Stimulated activated CD8-positive, alpha-beta memory T cell treated with anti-CD3 and anti-CD28 coated beads, Interleukin-2, amount 100 ng/mL, for 48 hours (primary cell): ENCODE measurements at regions not wholly inside any gene's neighbourhood (a gene's known extent, or its start where the extent isn't known, plus 50 kb on each side); places are given as distances from the start of the nearest gene placed in this dataset.
"Not testable (repeated sequence)": the region's sequence is repeated elsewhere in the genome, so short reads cannot be mapped to it uniquely, and the experiment has no call there.

ENCODE experiments used
- DNase-seq, 2 donors: peaks; one replicate each; pipeline ENCODE4 v3.0.0-alpha.2; 2020; ENCODE audit warnings: low read depth in 2 of 2

- no peak for DNase-seq
These were observed 143.9 kb upstream of the ASB18 start for GRCh38 chr2:236408090-236408489.

GRCh38 chr2:236408786-236409185 is 144.6 kb upstream of the ASB18 start:
- DNase-seq, result no peak

GRCh38 chr2:236415684-236416444 is 151.7 kb upstream of the ASB18 start:
- no peak for DNase-seq

- no peak for DNase-seq
These were observed 152.5 kb upstream of the ACKR3 start for GRCh38 chr2:236417150-236417549.

GRCh38 chr2:236430584-236430983 is 139.0 kb upstream of the ACKR3 start:
- DNase-seq, result no peak

- DNase-seq, result no peak
These were observed 135.0 kb upstream of the ACKR3 start for GRCh38 chr2:236434593-236434992.

- DNase-seq, result no peak
These were observed 129.3 kb upstream of the ACKR3 start for GRCh38 chr2:236440110-236440881.

GRCh38 chr2:236444187-236444586 is 125.4 kb upstream of the ACKR3 start:
- no peak for DNase-seq

GRCh38 chr2:236445678-236446077 is 123.9 kb upstream of the ACKR3 start:
- no peak for DNase-seq

- no peak for DNase-seq
These were observed 123.1 kb upstream of the ACKR3 start for GRCh38 chr2:236446521-236446920.

- peak in 1 of 2 donors; percentile 1 for DNase-seq
These were observed 120.4 kb upstream of the ACKR3 start for GRCh38 chr2:236449167-236449761.

- no peak for DNase-seq
These were observed 117.4 kb upstream of the ACKR3 start for GRCh38 chr2:236452238-236452637.

- DNase-seq, result no peak
These were observed 115.5 kb upstream of the ACKR3 start for GRCh38 chr2:236454076-236454475.

- no peak for DNase-seq
These were observed 110.2 kb upstream of the ACKR3 start for GRCh38 chr2:236459393-236459792.

- DNase-seq, result no peak
These were observed 105.5 kb upstream of the ACKR3 start for GRCh38 chr2:236464140-236464539.

- no peak for DNase-seq
These were observed 96.7 kb upstream of the ACKR3 start for GRCh38 chr2:236472720-236473495.

- DNase-seq, result no peak
These were observed 95.9 kb upstream of the ACKR3 start for GRCh38 chr2:236473691-236474090.

GRCh38 chr2:236479814-236480213 is 89.8 kb upstream of the ACKR3 start:
- no peak for DNase-seq

- no peak for DNase-seq
These were observed 86.5 kb upstream of the ACKR3 start for GRCh38 chr2:236483102-236483501.

GRCh38 chr2:236485519-236485918 is 84.1 kb upstream of the ACKR3 start:
- no peak for DNase-seq

GRCh38 chr2:236489083-236489482 is 80.5 kb upstream of the ACKR3 start:
- not testable (repeated sequence) for DNase-seq

- no peak for DNase-seq
These were observed 79.7 kb upstream of the ACKR3 start for GRCh38 chr2:236489895-236490404.
